Ovary (tissue), 1 donor: ENCODE measurements at regions not wholly inside any gene's neighbourhood (a gene's known extent, or its start where the extent isn't known, plus 50 kb on each side); places are given as distances from the start of the nearest gene placed in this dataset.

Source experiments
- EP300 ChIP-seq: sonication (generic); formaldehyde crosslinking; IDR thresholded peaks from one replicate; pipeline ENCODE4 v1.6.1; 2017; ENCODE audit warnings: antibody characterized with exemption
- POLR2A ChIP-seq: fragments of 450-650 bp; IDR thresholded peaks from one replicate; pipeline ENCODE4 v1.6.1; 2017; ENCODE audit warnings: antibody characterized with exemption, mild to moderate bottlenecking, moderate library complexity

GRCh38 chr16:52298769-52299168 lies 248.2 kb downstream of the TOX3 start:
- TF ChIP-seq EP300, result no peak
- no peak for TF ChIP-seq POLR2A
